GM23338 (cell line): ENCODE measurements at regions not wholly inside any gene's neighbourhood (a gene's known extent, or its start where the extent isn't known, plus 50 kb on each side); places are given as distances from the start of the nearest gene placed in this dataset.

ENCODE experiments used
- ATAC-seq: fragments of 200-7000 bp; cut with Tn5 transposase; 3 replicates; pipeline ENCODE4 v1.9.1; 2020
- DNase-seq: peaks from one replicate; pipeline ENCODE4 v3.0.0-alpha.2; 2015; ENCODE audit warnings: low spot score
- H2AFZ ChIP-seq: fragments of 200-600 bp; sonication (generic); 2 replicates; pipeline ENCODE4 v1.8.0; 2016; ENCODE audit warnings: antibody characterized with exemption, mild to moderate bottlenecking, moderate library complexity
- H3F3A ChIP-seq: fragments of 200-600 bp; sonication (generic); replicated peaks from 2 replicates; pipeline ENCODE4 v1.8.0; 2017; ENCODE audit warnings: antibody characterized with exemption, mixed run types, low read depth
- H3K27ac ChIP-seq: fragments of 200-600 bp; sonication (generic); 2 replicates; pipeline ENCODE4 v1.6.1; 2016; ENCODE audit warnings: low read depth
- H3K27me3 ChIP-seq: fragments of 200-600 bp; sonication (generic); 2 replicates; pipeline ENCODE4 v1.8.0; 2016; ENCODE audit warnings: mild to moderate bottlenecking, mixed run types, moderate library complexity; ENCODE audit not compliant: insufficient read depth
- H3K36me3 ChIP-seq: fragments of 200-600 bp; sonication (generic); 2 replicates; pipeline ENCODE4 v1.8.0; 2016; ENCODE audit warnings: mild to moderate bottlenecking; ENCODE audit not compliant: insufficient read depth
- H3K4me1 ChIP-seq: fragments of 200-600 bp; sonication (generic); 2 replicates; pipeline ENCODE4 v1.8.0; 2016; ENCODE audit warnings: mild to moderate bottlenecking, moderate library complexity; ENCODE audit not compliant: insufficient read depth
- H3K4me2 ChIP-seq: fragments of 200-600 bp; sonication (generic); 2 replicates; pipeline ENCODE4 v1.7.1; 2017; ENCODE audit warnings: mixed run types
- H3K4me3 ChIP-seq: fragments of 200-600 bp; sonication (generic); 2 replicates; pipeline ENCODE4 v1.6.1; 2016; ENCODE audit warnings: mixed run types
- H3K79me2 ChIP-seq: fragments of 200-600 bp; sonication (generic); replicated peaks from 2 replicates; pipeline ENCODE4 v1.8.0; 2017; ENCODE audit warnings: mild to moderate bottlenecking; ENCODE audit not compliant: insufficient read depth
- H3K9me2 ChIP-seq: fragments of 200-600 bp; sonication (generic); 2 replicates; pipeline ENCODE4 v1.8.0; 2017; ENCODE audit not compliant: insufficient read depth
- H4K20me1 ChIP-seq: fragments of 200-600 bp; sonication (generic); replicated peaks from 2 replicates; pipeline ENCODE4 v1.8.0; 2017; ENCODE audit warnings: mild to moderate bottlenecking; ENCODE audit not compliant: insufficient read depth
- H3K27ac Mint-ChIP-seq: 2 replicates; pipeline ENCODE4 v1.8.0; 2020; ENCODE audit warnings: inconsistent platforms, mild to moderate bottlenecking, moderate library complexity, mixed read lengths
- H3K27me3 Mint-ChIP-seq: 3 replicates; pipeline ENCODE4 v1.8.0; 2022; ENCODE audit warnings: low read depth, mild to moderate bottlenecking, moderate library complexity, mixed read lengths, inconsistent platforms; ENCODE audit not compliant: insufficient read depth, poor library complexity
- H3K36me3 Mint-ChIP-seq: 3 replicates; pipeline ENCODE4 v1.8.0; 2021; ENCODE audit warnings: low read depth, mild to moderate bottlenecking, inconsistent platforms, moderate library complexity, mixed read lengths
- H3K4me1 Mint-ChIP-seq: 3 replicates; pipeline ENCODE4 v1.8.0; 2020; ENCODE audit warnings: mild to moderate bottlenecking, inconsistent platforms, mixed read lengths
- H3K4me3 Mint-ChIP-seq: 3 replicates; pipeline ENCODE4 v1.8.0; 2021; ENCODE audit warnings: moderate library complexity, mild to moderate bottlenecking, inconsistent platforms, mixed read lengths
- H3K9me3 Mint-ChIP-seq: 3 replicates; pipeline ENCODE4 v1.8.0; 2020; ENCODE audit warnings: moderate library complexity, mild to moderate bottlenecking, inconsistent platforms, mixed read lengths
- CREB1 ChIP-seq: fragments of 250-450 bp; sonication (Bioruptor Pico); IDR thresholded peaks from 2 replicates; pipeline ENCODE4 v1.5.0; 2020; ENCODE audit warnings: low read depth, mild to moderate bottlenecking, moderate library complexity
- EZH2 ChIP-seq: fragments of 200-600 bp; sonication (generic); IDR thresholded peaks from one replicate; pipeline ENCODE4 v1.8.0; 2017; ENCODE audit warnings: antibody characterized with exemption, mild to moderate bottlenecking, low read depth; ENCODE audit not compliant: unreplicated experiment
- JUNB ChIP-seq: IDR thresholded peaks from one replicate; pipeline ENCODE4 v1.6.1; 2016; ENCODE audit warnings: antibody characterized with exemption; ENCODE audit not compliant: unreplicated experiment
- STAT1 ChIP-seq: IDR thresholded peaks from one replicate; pipeline ENCODE4 v1.6.1; 2016; ENCODE audit warnings: antibody characterized with exemption; ENCODE audit not compliant: unreplicated experiment
- ZNF114 ChIP-seq: fragments of 250-450 bp; sonication (Bioruptor Pico); IDR thresholded peaks from 2 replicates; pipeline ENCODE4 v1.5.0; 2020; ENCODE audit warnings: mild to moderate bottlenecking, moderate library complexity
- ZNF331 ChIP-seq: fragments of 250-450 bp; sonication (Bioruptor Pico); IDR thresholded peaks from 2 replicates; pipeline ENCODE4 v1.5.0; 2020; ENCODE audit warnings: low read depth, mild to moderate bottlenecking, moderate library complexity
- TF ChIP-seq, protein P1 (sequence below): fragments of 250-450 bp; sonication (Bioruptor Pico); IDR thresholded peaks from 2 replicates; pipeline ENCODE4 v1.5.0; 2020; ENCODE audit warnings: mild to moderate bottlenecking, moderate library complexity
- TF ChIP-seq, protein P2 (sequence below): IDR thresholded peaks from 2 replicates; pipeline ENCODE4 v1.6.1; 2016; ENCODE audit warnings: antibody characterized with exemption

DNA sequence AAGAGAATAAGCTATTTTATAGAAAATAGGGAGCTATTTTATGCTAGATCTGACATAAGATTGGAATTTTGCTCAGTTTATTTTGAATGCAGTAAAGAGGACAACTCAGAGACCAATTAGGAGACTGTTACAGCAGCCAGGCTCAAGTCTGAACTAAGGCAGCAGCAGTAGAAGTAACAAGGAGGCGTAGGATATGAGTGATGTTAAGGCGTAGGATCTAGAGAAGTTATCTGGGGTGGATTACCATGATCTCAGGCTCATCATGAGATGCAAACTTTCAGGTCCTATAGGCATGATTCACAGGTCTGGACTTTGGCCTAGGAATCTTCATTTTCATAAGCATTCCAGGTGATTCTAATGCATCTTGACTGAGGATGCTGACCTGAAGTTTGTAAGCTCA, 108.9 kb upstream of the BLID start (continued):
- TF ChIP-seq, protein P1, sequence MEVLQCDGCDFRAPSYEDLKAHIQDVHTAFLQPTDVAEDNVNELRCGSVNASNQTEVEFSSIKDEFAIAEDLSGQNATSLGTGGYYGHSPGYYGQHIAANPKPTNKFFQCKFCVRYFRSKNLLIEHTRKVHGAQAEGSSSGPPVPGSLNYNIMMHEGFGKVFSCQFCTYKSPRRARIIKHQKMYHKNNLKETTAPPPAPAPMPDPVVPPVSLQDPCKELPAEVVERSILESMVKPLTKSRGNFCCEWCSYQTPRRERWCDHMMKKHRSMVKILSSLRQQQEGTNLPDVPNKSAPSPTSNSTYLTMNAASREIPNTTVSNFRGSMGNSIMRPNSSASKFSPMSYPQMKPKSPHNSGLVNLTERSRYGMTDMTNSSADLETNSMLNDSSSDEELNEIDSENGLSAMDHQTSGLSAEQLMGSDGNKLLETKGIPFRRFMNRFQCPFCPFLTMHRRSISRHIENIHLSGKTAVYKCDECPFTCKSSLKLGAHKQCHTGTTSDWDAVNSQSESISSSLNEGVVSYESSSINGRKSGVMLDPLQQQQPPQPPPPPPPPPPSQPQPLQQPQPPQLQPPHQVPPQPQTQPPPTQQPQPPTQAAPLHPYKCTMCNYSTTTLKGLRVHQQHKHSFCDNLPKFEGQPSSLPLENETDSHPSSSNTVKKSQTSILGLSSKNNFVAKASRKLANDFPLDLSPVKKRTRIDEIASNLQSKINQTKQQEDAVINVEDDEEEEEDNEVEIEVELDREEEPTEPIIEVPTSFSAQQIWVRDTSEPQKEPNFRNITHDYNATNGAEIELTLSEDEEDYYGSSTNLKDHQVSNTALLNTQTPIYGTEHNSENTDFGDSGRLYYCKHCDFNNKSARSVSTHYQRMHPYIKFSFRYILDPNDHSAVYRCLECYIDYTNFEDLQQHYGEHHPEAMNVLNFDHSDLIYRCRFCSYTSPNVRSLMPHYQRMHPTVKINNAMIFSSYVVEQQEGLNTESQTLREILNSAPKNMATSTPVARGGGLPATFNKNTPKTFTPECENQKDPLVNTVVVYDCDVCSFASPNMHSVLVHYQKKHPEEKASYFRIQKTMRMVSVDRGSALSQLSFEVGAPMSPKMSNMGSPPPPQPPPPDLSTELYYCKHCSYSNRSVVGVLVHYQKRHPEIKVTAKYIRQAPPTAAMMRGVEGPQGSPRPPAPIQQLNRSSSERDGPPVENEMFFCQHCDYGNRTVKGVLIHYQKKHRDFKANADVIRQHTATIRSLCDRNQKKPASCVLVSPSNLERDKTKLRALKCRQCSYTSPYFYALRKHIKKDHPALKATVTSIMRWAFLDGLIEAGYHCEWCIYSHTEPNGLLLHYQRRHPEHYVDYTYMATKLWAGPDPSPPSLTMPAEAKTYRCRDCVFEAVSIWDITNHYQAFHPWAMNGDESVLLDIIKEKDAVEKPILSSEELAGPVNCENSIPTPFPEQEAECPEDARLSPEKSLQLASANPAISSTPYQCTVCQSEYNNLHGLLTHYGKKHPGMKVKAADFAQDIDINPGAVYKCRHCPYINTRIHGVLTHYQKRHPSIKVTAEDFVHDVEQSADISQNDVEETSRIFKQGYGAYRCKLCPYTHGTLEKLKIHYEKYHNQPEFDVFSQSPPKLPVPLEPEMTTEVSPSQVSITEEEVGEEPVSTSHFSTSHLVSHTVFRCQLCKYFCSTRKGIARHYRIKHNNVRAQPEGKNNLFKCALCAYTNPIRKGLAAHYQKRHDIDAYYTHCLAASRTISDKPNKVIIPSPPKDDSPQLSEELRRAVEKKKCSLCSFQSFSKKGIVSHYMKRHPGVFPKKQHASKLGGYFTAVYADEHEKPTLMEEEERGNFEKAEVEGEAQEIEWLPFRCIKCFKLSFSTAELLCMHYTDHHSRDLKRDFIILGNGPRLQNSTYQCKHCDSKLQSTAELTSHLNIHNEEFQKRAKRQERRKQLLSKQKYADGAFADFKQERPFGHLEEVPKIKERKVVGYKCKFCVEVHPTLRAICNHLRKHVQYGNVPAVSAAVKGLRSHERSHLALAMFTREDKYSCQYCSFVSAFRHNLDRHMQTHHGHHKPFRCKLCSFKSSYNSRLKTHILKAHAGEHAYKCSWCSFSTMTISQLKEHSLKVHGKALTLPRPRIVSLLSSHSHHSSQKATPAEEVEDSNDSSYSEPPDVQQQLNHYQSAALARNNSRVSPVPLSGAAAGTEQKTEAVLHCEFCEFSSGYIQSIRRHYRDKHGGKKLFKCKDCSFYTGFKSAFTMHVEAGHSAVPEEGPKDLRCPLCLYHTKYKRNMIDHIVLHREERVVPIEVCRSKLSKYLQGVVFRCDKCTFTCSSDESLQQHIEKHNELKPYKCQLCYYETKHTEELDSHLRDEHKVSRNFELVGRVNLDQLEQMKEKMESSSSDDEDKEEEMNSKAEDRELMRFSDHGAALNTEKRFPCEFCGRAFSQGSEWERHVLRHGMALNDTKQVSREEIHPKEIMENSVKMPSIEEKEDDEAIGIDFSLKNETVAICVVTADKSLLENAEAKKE (CRISPR knock-in tag): no peak
- TF ChIP-seq, protein P2, sequence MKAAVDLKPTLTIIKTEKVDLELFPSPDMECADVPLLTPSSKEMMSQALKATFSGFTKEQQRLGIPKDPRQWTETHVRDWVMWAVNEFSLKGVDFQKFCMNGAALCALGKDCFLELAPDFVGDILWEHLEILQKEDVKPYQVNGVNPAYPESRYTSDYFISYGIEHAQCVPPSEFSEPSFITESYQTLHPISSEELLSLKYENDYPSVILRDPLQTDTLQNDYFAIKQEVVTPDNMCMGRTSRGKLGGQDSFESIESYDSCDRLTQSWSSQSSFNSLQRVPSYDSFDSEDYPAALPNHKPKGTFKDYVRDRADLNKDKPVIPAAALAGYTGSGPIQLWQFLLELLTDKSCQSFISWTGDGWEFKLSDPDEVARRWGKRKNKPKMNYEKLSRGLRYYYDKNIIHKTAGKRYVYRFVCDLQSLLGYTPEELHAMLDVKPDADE: no peak
- no peak for TF ChIP-seq EZH2
- no peak for TF ChIP-seq ZNF114 (CRISPR knock-in tag)
- TF ChIP-seq JUNB: no peak
- no peak for TF ChIP-seq CREB1

DNA sequence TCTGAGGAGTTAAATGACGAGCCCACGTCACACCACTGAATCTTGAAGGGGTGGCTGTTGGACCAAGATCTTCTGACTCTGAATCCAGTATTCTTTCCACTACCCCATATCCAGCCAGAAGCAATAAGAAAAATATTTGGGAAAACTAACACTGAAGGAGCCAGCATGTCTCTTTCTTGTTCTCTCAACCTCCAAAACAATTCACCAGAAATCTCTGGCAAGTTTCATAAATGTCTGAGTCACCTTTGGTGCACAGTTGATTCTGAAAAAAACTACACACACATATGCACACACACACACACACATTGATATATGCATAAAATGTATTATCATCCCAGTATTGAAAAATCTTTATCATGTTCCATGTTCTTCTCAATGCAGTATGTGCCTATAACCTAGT, 104.3 kb upstream of the BLID start:
- Histone ChIP-seq H3K9me2 (peaks cover 7% of the 10 kb centered on the region; the same call in 1 of the 2 replicates), H3K4me2 (no peak overlapping the region), H3K27me3 (no peaks in the 10 kb centered on the region), H3K36me3 (no peaks in the 10 kb centered on the region), H4K20me1 (no peaks in the 10 kb centered on the region), H3K4me3 (no peak overlapping the region), H2AFZ (no peak overlapping the region), H3K4me1 (peaks cover 7% of the 10 kb centered on the region; the same call in 1 of the 2 replicates), H3F3A (no peaks in the 10 kb centered on the region), H3K79me2 (no peaks in the 10 kb centered on the region), H3K27ac (no peak overlapping the region)
- Mint-ChIP-seq H3K9me3 (no peaks in the 10 kb centered on the region), H3K4me1 (peaks cover 24% of the 10 kb centered on the region), H3K4me3 (no peak overlapping the region), H3K36me3 (no peaks in the 10 kb centered on the region), H3K27ac (no peak overlapping the region), H3K27me3 (peaks cover 3% of the 10 kb centered on the region)
- ATAC-seq (no peak), DNase-seq (no peak)
- TF ChIP-seq STAT1: no peak
- TF ChIP-seq EZH2: no peak
- no peak for TF ChIP-seq JUNB
- TF ChIP-seq ZNF331 (CRISPR knock-in tag): no peak
- TF ChIP-seq CREB1: no peak
- TF ChIP-seq, protein P1 (CRISPR knock-in tag): no peak
